RCC 7860 (cell line): ENCODE measurements at regions not wholly inside any gene's neighbourhood (a gene's known extent, or its start where the extent isn't known, plus 50 kb on each side); places are given as distances from the start of the nearest gene placed in this dataset.
"Not testable (repeated sequence)": the region's sequence is repeated elsewhere in the genome, so short reads cannot be mapped to it uniquely, and the experiment has no call there.

Source experiments
- DNase-seq: peaks from one replicate; pipeline ENCODE4 v3.0.0-alpha.2; 2015; ENCODE audit warnings: low spot score
- FAIRE-seq: peaks from 2 replicates; lab custom pipeline; 2012; peaks lifted over from hg19 to GRCh38; lab: Jason Lieb, UNC

DNA sequence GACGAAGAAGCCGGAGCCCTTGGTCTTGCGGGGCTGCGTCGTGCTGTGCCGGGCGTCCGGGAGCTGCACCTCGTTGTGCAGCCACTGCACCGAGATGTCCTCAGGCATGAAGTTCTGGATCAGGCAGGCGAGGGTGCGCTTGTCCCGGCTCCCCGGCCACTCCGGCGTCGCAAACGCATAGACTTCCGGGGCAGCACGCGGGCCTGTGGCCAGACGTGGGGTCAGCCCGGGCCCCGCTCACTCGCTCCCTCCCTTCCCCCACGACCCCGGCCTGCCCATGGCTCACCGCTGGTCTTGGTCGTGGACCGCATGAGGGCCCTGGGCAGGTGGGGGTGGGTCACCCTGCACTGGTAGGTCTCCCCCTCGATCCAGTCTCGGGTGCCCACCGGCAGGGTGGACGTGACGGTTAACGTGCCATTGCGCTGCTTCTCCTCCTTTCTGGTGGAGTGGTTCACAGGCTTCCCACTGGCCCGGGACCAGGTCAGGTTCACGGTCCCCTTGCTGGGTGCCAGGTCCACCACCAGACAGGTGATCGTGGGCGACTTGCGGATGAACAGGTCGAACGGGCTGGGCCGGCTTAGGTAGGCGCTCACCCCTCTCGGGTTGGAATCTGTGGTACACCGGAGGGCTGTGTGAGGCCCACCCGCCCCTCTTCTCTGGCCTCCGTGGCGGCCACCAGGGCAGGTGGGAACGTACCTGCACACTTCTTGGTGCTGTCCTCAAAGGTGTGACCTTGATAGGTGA is 74.0 kb downstream of the TMEM121 start:
- FAIRE-seq, DNase-seq: not testable (repeated sequence)

GRCh38 chr14:105600939-105601359 is 74.6 kb downstream of the TMEM121 start:
- no peak for DNase-seq
- no peak for FAIRE-seq

GRCh38 chr14:105601360-105602242 is 75.2 kb downstream of the TMEM121 start:
- FAIRE-seq, result no peak

GRCh38 chr14:105602243-105602750 is 75.9 kb downstream of the TMEM121 start:
- DNase-seq, result no peak
- no peak for FAIRE-seq

More at GRCh38 chr14:105601360-105602242, 75.2 kb downstream of the TMEM121 start:
- DNase-seq, result no peak

GRCh38 chr14:105602799-105603793 is 76.7 kb downstream of the TMEM121 start:
- FAIRE-seq (no peak), DNase-seq (no peak)

DNA sequence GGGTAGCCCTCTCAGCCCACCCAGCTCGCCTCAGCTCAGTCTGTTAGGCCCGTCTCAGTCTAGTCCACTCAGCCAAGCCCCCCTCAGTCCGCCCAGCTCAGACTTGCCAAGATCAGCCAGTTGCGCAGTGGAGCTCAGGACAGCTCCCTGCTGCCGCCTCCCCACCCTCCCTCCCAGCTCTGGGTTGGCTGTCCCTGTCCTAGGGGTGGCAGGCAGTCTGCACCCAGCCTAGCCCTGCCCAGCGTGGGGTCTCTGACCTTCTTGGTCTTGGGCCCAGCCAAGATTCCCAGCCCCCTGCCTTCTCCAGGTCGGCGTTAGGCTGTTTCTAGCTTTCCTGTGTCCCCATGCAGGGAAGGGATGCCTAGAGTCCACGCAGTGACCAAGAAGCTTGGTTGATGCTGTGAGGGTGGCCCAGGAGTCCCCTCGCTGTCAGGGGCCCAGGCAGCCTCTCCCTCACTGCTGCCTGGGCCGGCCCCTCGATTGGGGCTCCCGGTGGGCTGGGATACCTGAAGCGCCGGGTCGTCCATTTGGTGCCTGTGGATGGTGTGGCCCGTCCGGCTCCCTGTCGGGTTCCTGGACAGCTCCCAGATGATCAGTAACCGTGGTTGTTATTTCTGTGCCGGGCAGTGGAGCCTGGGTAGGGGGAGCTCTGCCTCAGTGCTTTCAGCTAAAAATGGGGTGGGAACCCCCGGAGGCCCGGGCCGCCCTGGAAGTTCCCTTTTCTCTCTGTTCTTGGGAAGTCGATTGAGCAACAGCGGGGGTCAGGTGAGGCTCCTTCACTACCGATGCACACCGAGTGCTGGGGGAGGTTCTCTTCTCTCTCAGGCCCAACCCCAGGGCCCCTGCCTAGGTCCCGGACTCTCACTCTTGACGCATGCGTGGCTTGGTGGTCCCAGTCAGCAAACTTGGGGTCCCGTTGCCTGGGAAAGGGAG is 78.4 kb downstream of the TMEM121 start:
- not testable (repeated sequence) for FAIRE-seq, DNase-seq

- FAIRE-seq, result no peak
Observed at GRCh38 chr14:105605464-105606304, 79.3 kb downstream of the TMEM121 start.

DNA sequence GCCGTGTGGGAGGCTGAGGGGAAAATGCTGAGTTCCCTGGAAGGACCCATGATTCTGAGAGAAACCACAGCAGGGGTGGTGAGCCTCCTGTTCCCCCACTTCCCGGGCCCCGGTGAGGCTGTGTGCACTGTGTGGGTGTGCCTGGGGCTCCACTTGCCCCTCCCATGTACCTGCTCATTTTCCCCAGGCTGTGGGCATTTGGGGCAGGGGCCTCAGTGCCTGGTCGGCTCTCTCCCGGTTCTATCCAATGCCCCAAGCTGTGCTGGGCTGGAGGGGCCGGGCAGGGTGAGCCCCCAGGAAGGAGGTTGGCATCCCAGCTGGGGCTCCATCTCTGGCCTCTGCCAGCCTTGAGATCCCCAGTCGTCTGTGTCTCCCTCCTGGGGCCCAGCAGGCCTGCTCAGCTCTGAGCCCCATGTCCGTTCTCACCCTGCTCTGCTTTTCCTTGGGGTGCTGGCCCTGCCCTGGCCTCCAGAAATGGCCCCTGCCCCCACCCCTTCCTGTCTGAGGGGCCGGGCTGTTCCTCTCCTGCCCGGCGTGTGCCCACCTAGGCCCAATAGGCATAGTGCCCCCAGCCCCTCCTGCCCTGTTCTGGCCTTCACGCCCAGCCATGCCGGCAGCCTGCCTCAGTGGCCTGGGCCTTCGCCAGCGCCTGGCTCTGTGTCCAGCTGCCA is 80.1 kb downstream of the TMEM121 start:
- not testable (repeated sequence) for FAIRE-seq, DNase-seq

More at GRCh38 chr14:105605464-105606304, 79.3 kb downstream of the TMEM121 start:
- DNase-seq, result no peak

GRCh38 chr14:105607025-105607424 is 80.6 kb downstream of the TMEM121 start:
- not testable (repeated sequence) for FAIRE-seq, DNase-seq

GRCh38 chr14:105614987-105615386 is 88.6 kb downstream of the TMEM121 start:
- FAIRE-seq, DNase-seq: not testable (repeated sequence)

DNA sequence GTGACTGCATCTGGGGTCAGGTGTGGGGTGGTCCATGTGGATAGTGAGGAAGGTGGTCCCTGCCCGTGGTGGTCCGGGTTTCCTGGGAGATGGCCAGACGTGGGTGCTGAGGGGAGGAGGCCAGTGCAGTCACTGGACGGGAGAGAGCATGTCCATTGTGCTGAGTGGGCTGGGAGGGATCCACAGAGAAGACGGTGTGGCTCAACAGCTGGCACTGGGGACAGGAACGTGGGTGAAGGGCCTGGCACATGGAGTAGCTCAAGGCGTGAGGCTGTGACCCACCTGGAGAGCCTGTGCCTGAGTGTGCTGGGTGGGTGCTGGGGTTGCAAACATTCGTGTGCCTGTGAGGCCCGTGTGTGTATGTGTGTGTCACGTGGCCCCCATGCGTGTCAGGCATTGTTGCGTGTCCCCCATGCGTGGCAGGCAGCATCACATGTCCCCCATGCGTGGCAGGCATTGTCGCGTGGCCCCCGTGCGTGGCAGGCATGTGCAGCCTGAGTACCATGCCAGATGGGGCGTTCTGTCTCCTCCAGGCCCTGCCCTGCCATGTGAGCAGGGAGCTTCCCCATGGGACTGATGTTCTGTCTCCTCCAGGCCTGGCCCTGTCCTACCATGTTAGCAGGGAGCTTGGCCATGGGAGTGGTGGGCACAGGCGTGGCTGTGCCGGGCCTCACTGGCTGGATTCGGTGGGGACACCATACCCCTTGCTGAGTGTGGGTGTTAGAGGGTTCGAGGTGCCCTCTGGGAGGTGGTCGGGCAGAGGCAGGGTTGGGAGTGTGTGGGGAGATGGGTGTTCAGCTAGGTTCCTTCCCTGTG is 89.8 kb downstream of the TMEM121 start:
- FAIRE-seq, DNase-seq: not testable (repeated sequence)

DNA sequence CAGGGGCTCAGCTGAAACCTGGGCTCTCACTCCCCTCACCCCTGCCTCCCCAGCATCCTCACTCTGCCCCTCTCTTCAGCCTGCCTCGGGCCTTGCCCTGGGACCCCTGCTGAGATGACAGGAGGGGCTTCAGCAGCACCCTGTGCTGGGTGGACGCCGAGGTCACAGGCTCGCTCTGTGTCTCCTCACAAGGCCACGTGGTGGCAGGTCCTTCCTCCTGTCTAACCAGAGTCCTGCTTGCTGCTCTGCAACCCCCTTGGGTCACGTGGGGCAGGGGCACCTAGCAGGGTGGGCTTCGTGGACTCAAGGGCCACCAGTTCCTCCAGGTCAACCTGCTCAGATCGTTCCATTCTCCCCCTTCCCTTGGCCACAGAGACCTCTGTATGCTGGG is 90.4 kb downstream of the TMEM121 start:
- no peak for FAIRE-seq
- DNase-seq, result no peak

- no peak for DNase-seq
- FAIRE-seq, result no peak
Observed at GRCh38 chr14:105617201-105617777, 90.9 kb downstream of the TMEM121 start.

DNA sequence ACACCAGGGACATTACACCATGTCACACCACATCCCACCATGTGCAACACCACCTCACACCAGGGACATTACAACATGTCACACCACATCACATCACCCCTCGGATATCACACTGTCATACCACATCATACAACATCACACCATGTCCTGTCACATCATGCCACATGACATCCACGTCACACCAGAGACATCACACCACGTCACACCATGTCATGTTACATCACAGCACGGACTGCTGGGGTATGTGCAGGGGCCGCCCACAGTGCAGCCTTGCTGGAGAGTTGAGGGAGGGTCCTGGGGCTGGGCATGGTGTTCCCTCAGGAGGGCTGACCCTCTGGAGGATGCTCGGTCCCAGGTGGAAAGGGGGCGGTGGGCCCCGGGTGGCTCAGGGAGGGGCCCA is 91.4 kb downstream of the TMEM121 start:
- DNase-seq, FAIRE-seq: not testable (repeated sequence)

- not testable (repeated sequence) for DNase-seq, FAIRE-seq
Observed at GRCh38 chr14:105619324-105619723, 92.9 kb downstream of the TMEM121 start.

DNA sequence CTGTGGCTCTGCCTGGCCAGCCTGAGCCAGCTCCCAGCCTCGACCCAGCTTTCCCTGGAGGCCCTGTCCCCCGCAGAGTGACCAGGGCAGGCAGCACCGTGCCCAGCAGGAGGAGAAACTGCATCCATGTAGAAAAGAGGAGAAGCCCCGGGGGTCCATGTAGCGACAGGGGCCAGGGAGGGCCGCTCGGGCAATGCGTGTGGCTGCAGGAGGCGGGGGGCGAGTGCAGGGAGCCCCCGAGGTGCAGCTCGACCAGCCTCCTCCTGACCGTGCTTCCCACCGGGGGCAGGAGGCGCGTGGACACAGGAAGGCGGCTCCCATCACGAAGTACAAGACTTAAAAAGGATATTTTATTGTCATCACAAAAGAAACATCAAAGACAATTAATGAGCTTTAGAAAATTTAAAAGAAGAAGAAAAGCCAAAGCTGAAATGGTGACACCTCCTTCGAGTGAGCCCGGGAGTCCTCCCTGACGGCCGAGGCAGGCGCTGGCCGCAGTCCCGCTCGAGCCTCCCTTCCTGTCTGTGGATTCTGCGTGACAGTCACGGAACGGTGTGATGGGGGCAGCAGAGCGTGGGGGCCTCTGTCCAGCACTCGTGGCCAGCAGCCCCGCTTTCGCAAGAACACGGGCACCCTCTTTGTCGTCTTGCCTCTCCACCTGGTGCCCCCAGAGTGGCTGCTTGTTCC is 93.9 kb downstream of the TMEM121 start:
- not testable (repeated sequence) for FAIRE-seq, DNase-seq
